Stimulated activated CD4-positive, alpha-beta T cell treated with anti-CD3 and anti-CD28 coated beads, TNF-alpha, amount 100 ng/mL, for 48 hours (primary cell): ENCODE measurements at regions not wholly inside any gene's neighbourhood (a gene's known extent, or its start where the extent isn't known, plus 50 kb on each side); places are given as distances from the start of the nearest gene placed in this dataset.

ENCODE experiments used
- DNase-seq, 3 donors: peaks; one replicate each; pipeline ENCODE4 v3.0.0-alpha.2; 2020; ENCODE audit warnings: low read depth in 3 of 3

GRCh38 chr9:14962193-14962882 is 52.1 kb upstream of the FREM1 start:
- no peak for DNase-seq

- DNase-seq, result no peak
Observed at GRCh38 chr9:14961372-14962068, 51.3 kb upstream of the FREM1 start.

- no peak for DNase-seq
Observed at GRCh38 chr9:14960881-14961280, 50.7 kb upstream of the FREM1 start.
